SK-N-SH (cell line): ENCODE measurements at regions not wholly inside any gene's neighbourhood (a gene's known extent, or its start where the extent isn't known, plus 50 kb on each side); places are given as distances from the start of the nearest gene placed in this dataset.

ENCODE experiments used
- CTCF ChIA-PET: fragments of 300-600, 350-600 bp; formaldehyde crosslinking; extraction: SDS; loops from one replicate; lab custom pipeline; 2021; lab: Yijun Ruan, JAX
- POLR2A ChIA-PET: fragments of 350-600 bp; sonication (Branson Sonifier 250); formaldehyde crosslinking; extraction: SDS; loops from one replicate; lab custom pipeline; 2020; ENCODE audit warnings: antibody characterized with exemption, inconsistent platforms; lab: Yijun Ruan, JAX
- DNase-seq: peaks from one replicate; pipeline ENCODE4 v3.0.0; 2012
- H2AFZ ChIP-seq: fragments of 200-600 bp; sonication (generic); 2 replicates; pipeline ENCODE4 v1.8.1; 2016; ENCODE audit warnings: antibody characterized with exemption, mild to moderate bottlenecking, low read depth
- H3F3A ChIP-seq: fragments of 200-600 bp; sonication (generic); replicated peaks from 2 replicates; pipeline ENCODE3; 2016; ENCODE audit warnings: antibody characterized with exemption, mild to moderate bottlenecking; ENCODE audit not compliant: insufficient read depth
- H3K27ac ChIP-seq, 2 experiments: fragments of 200-500 bp in 1 of 2; fragments of 200-600 bp in 1 of 2; sonication (Bioruptor generic) in 1 of 2; sonication (generic), shearing (Covaris generic) in 1 of 2; 2 replicates each; pipeline versions ENCODE4 v1.5.1 to v1.6.1; 2014 to 2016; ENCODE audit warnings: low read depth in 2 of 2, inconsistent platforms in 1 of 2, low read length in 1 of 2, mild to moderate bottlenecking in 1 of 2, mixed read lengths in 1 of 2
- H3K27me3 ChIP-seq: fragments of 200-600 bp; sonication (generic), shearing (Covaris generic); 2 replicates; pipeline ENCODE4 v1.6.1; 2016; ENCODE audit warnings: mixed run types; ENCODE audit not compliant: insufficient read depth
- H3K36me3 ChIP-seq, 2 experiments: fragments of 200-500 bp in 1 of 2; fragments of 200-600 bp in 1 of 2; sonication (Bioruptor generic) in 1 of 2; sonication (generic) in 1 of 2; replicated peaks in 1 of 2; 2 replicates each; pipeline versions ENCODE3 to v1.5.1; 2014 to 2016; ENCODE audit warnings: low read length in 1 of 2, mild to moderate bottlenecking in 1 of 2; ENCODE audit not compliant: insufficient read depth in 2 of 2, control insufficient read depth in 1 of 2
- H3K4me1 ChIP-seq, 2 experiments: fragments of 200-500 bp in 1 of 2; fragments of 200-600 bp in 1 of 2; sonication (Bioruptor generic) in 1 of 2; sonication (generic), shearing (Covaris generic) in 1 of 2; 2 replicates each; pipeline versions ENCODE4 v1.5.1 to v1.6.1; 2014 to 2016; ENCODE audit warnings: low read depth in 1 of 2, low read length in 1 of 2, mixed run types in 1 of 2; ENCODE audit not compliant: insufficient read depth in 2 of 2, control insufficient read depth in 1 of 2
- H3K4me2 ChIP-seq: fragments of 200-600 bp; sonication (generic), shearing (Covaris generic); 2 replicates; pipeline ENCODE4 v1.6.1; 2017; ENCODE audit warnings: mixed run types
- H3K4me3 ChIP-seq, 2 experiments: fragments of 200-500 bp in 1 of 2; fragments of 200-600 bp in 1 of 2; sonication (Bioruptor generic) in 1 of 2; sonication (generic), shearing (Covaris generic) in 1 of 2; 2 replicates each; pipeline versions ENCODE4 v1.5.1 to v1.8.1; 2014 to 2016; ENCODE audit warnings: low read depth in 2 of 2, inconsistent platforms in 1 of 2, low read length in 1 of 2, mild to moderate bottlenecking in 1 of 2, mixed read lengths in 1 of 2, moderate library complexity in 1 of 2
- H3K79me2 ChIP-seq: fragments of 200-600 bp; sonication (generic); 2 replicates; pipeline ENCODE4 v1.8.1; 2017; ENCODE audit warnings: mild to moderate bottlenecking; ENCODE audit not compliant: insufficient read depth
- H3K9ac ChIP-seq: fragments of 200-600 bp; sonication (generic); 2 replicates; pipeline ENCODE4 v1.6.1; 2017; ENCODE audit warnings: mixed run types
- H3K9me2 ChIP-seq: fragments of 200-600 bp; sonication (generic); 2 replicates; pipeline ENCODE4 v1.6.1; 2017; ENCODE audit warnings: mixed run types
- H3K9me3 ChIP-seq: fragments of 200-600 bp; sonication (generic); 2 replicates; pipeline ENCODE4 v1.6.1; 2017; ENCODE audit warnings: mixed run types, mild to moderate bottlenecking, moderate library complexity
- H4K20me1 ChIP-seq: fragments of 200-600 bp; sonication (generic); 2 replicates; pipeline ENCODE4 v1.6.1; 2017; ENCODE audit warnings: mild to moderate bottlenecking, mixed run types; ENCODE audit not compliant: insufficient read depth
- CHD2 ChIP-seq: fragments of 150-350 bp; IDR thresholded peaks from 2 replicates; pipeline ENCODE4 v1.6.1; 2018; ENCODE audit warnings: low read length; ENCODE audit not compliant: partially characterized antibody
- CTCF ChIP-seq: fragments of 200-600 bp; sonication (generic); IDR thresholded peaks from 2 replicates; pipeline ENCODE4 v1.6.1; 2017; ENCODE audit warnings: antibody characterized with exemption, mild to moderate bottlenecking, moderate library complexity
- FOSL2 ChIP-seq: IDR thresholded peaks from 2 replicates; pipeline ENCODE4 v1.4.0; 2012; ENCODE audit warnings: low read depth, mild to moderate bottlenecking, moderate library complexity, borderline replicate concordance
- FOXM1 ChIP-seq: IDR thresholded peaks from 2 replicates; pipeline ENCODE4 v1.4.0; 2012; ENCODE audit warnings: low read depth, mild to moderate bottlenecking
- GABPA ChIP-seq: IDR thresholded peaks from 2 replicates; pipeline ENCODE4 v1.4.0; 2012; ENCODE audit warnings: low read depth, mild to moderate bottlenecking
- MXI1 ChIP-seq: IDR thresholded peaks from 2 replicates; pipeline ENCODE4 v1.6.1; 2012; ENCODE audit warnings: mild to moderate bottlenecking, low read depth, low read length, improper control_type of control experiment
- NFIC ChIP-seq: IDR thresholded peaks from 2 replicates; pipeline ENCODE4 v1.4.0; 2012; ENCODE audit warnings: borderline replicate concordance
- RCOR1 ChIP-seq: fragments of 150-350 bp; IDR thresholded peaks from 2 replicates; pipeline ENCODE4 v1.6.1; 2017; ENCODE audit warnings: antibody characterized with exemption, low read length
- RFX5 ChIP-seq: IDR thresholded peaks from 2 replicates; pipeline ENCODE4 v1.6.1; 2012; ENCODE audit warnings: mild to moderate bottlenecking, improper control_type of control experiment, low read length
- TAF1 ChIP-seq: IDR thresholded peaks from 2 replicates; pipeline ENCODE4 v1.6.1; 2012; ENCODE audit warnings: low read depth, mild to moderate bottlenecking, low read length, moderate library complexity, borderline replicate concordance
- TCF12 ChIP-seq: IDR thresholded peaks from 2 replicates; pipeline ENCODE4 v1.4.0; 2012
- TEAD4 ChIP-seq: IDR thresholded peaks from 2 replicates; pipeline ENCODE4 v1.4.0; 2012; ENCODE audit warnings: mild to moderate bottlenecking, borderline replicate concordance; ENCODE audit not compliant: insufficient read depth
- USF1 ChIP-seq: IDR thresholded peaks from 2 replicates; pipeline ENCODE4 v1.4.0; 2012; ENCODE audit warnings: low read depth, borderline replicate concordance
- YY1 ChIP-seq: IDR thresholded peaks from 2 replicates; pipeline ENCODE4 v1.4.0; 2012; ENCODE audit warnings: low read depth, mild to moderate bottlenecking
- WGBS: methylation state at CpG from one replicate; pipeline ENCODE4 v1.1.6; 2017; ENCODE audit warnings: low lambda C conversion rate; 5-methylcytosine and 5-hydroxymethylcytosine counted together
- TF ChIP-seq, protein P1 (sequence below): IDR thresholded peaks from 2 replicates; pipeline ENCODE4 v1.4.0; 2012; ENCODE audit warnings: low read depth
- TF ChIP-seq, protein P2 (sequence below): fragments of 150-350 bp; IDR thresholded peaks from 2 replicates; pipeline ENCODE4 v1.6.1; 2016; ENCODE audit warnings: mild to moderate bottlenecking, low read depth, low read length
- TF ChIP-seq, protein P3 (sequence below): IDR thresholded peaks from 2 replicates; pipeline ENCODE4 v1.6.1; 2012; ENCODE audit warnings: mild to moderate bottlenecking, low read depth, low read length, moderate library complexity

DNA sequence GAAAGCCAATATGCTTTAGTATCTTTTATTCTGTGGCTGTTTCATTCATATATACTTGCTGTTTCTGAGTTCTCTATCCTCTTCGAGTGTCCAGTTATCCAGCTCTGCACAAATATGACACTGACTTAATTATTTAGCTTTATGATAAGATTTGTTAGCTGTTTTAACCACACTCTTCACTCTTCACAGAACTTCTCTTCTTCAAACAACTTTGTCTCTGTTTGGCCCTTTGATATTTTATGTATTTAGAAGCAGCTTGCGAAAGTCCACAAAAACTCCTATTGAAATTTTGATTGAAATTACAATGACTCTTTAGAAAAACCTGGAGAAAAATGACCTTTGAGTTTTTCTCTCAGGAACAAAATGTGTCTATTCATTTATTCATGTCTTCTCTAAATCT, 407.0 kb downstream of the CPS1 start (continued):
- TF ChIP-seq NFIC = no peak

DNA sequence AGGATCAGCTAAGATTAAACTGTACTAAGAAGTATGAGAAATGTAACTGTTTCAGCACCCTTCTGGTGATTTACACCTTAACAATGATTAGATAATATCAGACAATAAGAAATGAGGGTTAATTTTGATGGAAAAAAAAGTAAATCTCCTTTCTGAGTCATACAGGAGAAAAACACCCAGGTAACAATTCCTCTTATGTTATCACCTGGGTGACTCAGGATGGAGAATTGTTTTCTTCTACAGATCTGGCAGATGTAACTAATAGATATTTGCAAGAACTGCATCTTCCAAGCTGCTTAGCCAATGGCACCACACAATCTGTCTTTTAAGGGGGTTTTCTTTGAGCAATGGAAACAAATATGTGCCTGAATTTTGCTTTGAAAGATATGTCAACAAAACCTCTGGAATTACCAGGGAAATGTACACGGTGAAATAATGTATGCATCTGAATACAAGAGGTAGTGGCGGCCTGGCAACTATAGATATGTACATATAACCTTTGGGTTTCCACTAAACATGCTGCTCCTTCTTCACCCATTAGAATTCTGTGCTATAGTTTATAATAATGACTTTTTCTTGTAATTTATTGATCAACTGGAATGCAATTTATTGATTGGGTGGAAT, 407.9 kb downstream of the CPS1 start:
- H2AFZ ChIP-seq = no peak overlapping the region
- H3K36me3 ChIP-seq = no peaks in the 10 kb centered on the region
- H3K4me3 ChIP-seq = no peak overlapping the region
- H3K9ac ChIP-seq = no peak overlapping the region
- H3K9me2 ChIP-seq = no peaks in the 10 kb centered on the region
- no peaks in the 10 kb centered on the region for H4K20me1 ChIP-seq
- H3K4me2 ChIP-seq = no peak overlapping the region
- H3K4me1 ChIP-seq = no peaks in the 10 kb centered on the region
- H3K79me2 ChIP-seq = no peaks in the 10 kb centered on the region
- ChIA-PET POLR2A (no interaction called here), CTCF (no interaction called here)
- H3F3A ChIP-seq = no peaks in the 10 kb centered on the region
- 58% methylated on average over 2 of the region's 2 CpGs for WGBS
- H3K9me3 ChIP-seq = no peaks in the 10 kb centered on the region
- DNase-seq = no peak
- H3K27ac ChIP-seq = no peak overlapping the region
- H3K27me3 ChIP-seq = no peaks in the 10 kb centered on the region
- TF ChIP-seq NFIC = no peak
- TF ChIP-seq RCOR1 = no peak
- TF ChIP-seq, protein P1, sequence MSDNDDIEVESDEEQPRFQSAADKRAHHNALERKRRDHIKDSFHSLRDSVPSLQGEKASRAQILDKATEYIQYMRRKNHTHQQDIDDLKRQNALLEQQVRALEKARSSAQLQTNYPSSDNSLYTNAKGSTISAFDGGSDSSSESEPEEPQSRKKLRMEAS = no peak
- TF ChIP-seq FOXM1 = no peak
- TF ChIP-seq YY1 = no peak
- no peak for TF ChIP-seq TCF12
- no peak for TF ChIP-seq TEAD4
- no peak for TF ChIP-seq GABPA
- no peak for TF ChIP-seq FOSL2
- no peak for TF ChIP-seq RFX5
- no peak for TF ChIP-seq TAF1
- TF ChIP-seq MXI1 = no peak
- TF ChIP-seq CTCF = no peak
- TF ChIP-seq, protein P2, sequence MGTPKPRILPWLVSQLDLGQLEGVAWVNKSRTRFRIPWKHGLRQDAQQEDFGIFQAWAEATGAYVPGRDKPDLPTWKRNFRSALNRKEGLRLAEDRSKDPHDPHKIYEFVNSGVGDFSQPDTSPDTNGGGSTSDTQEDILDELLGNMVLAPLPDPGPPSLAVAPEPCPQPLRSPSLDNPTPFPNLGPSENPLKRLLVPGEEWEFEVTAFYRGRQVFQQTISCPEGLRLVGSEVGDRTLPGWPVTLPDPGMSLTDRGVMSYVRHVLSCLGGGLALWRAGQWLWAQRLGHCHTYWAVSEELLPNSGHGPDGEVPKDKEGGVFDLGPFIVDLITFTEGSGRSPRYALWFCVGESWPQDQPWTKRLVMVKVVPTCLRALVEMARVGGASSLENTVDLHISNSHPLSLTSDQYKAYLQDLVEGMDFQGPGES = no peak
- TF ChIP-seq, protein P3, sequence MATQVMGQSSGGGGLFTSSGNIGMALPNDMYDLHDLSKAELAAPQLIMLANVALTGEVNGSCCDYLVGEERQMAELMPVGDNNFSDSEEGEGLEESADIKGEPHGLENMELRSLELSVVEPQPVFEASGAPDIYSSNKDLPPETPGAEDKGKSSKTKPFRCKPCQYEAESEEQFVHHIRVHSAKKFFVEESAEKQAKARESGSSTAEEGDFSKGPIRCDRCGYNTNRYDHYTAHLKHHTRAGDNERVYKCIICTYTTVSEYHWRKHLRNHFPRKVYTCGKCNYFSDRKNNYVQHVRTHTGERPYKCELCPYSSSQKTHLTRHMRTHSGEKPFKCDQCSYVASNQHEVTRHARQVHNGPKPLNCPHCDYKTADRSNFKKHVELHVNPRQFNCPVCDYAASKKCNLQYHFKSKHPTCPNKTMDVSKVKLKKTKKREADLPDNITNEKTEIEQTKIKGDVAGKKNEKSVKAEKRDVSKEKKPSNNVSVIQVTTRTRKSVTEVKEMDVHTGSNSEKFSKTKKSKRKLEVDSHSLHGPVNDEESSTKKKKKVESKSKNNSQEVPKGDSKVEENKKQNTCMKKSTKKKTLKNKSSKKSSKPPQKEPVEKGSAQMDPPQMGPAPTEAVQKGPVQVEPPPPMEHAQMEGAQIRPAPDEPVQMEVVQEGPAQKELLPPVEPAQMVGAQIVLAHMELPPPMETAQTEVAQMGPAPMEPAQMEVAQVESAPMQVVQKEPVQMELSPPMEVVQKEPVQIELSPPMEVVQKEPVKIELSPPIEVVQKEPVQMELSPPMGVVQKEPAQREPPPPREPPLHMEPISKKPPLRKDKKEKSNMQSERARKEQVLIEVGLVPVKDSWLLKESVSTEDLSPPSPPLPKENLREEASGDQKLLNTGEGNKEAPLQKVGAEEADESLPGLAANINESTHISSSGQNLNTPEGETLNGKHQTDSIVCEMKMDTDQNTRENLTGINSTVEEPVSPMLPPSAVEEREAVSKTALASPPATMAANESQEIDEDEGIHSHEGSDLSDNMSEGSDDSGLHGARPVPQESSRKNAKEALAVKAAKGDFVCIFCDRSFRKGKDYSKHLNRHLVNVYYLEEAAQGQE = no peak
- TF ChIP-seq CHD2 = no peak
- TF ChIP-seq USF1 = no peak
